ENCODE measurements at regions not wholly inside any gene's neighbourhood (a gene's known extent, or its start where the extent isn't known, plus 50 kb on each side); places are given as distances from the start of the nearest gene placed in this dataset.

DNA sequence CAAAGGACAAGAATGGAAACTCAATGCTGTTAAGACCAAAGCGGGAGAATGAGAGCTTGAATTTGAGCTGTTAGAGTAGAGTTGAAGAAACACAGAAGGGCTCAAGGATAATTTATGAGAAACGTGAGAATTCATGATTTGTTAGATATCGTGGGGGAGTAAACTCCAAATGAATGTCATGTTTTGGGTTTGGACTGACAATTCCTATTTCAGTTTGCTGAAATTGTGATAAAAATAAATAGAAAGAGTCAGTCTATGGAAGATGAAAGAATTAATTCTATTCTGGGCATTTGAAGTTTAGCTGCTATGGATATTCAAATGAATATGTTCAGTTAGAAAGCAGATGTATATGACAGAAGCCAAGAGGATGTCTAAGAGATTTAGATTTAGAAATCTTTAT lies 723.4 kb upstream of the PIK3C3 start:
- no peak overlapping the region for H3K4me3 ChIP-seq
- no peak for TF ChIP-seq POLR2A (IDR thresholded peaks at IDR 0.05)
- no peak for TF ChIP-seq POLR2AphosphoS5 (IDR thresholded peaks at IDR 0.05)
- TF ChIP-seq, protein P1, sequence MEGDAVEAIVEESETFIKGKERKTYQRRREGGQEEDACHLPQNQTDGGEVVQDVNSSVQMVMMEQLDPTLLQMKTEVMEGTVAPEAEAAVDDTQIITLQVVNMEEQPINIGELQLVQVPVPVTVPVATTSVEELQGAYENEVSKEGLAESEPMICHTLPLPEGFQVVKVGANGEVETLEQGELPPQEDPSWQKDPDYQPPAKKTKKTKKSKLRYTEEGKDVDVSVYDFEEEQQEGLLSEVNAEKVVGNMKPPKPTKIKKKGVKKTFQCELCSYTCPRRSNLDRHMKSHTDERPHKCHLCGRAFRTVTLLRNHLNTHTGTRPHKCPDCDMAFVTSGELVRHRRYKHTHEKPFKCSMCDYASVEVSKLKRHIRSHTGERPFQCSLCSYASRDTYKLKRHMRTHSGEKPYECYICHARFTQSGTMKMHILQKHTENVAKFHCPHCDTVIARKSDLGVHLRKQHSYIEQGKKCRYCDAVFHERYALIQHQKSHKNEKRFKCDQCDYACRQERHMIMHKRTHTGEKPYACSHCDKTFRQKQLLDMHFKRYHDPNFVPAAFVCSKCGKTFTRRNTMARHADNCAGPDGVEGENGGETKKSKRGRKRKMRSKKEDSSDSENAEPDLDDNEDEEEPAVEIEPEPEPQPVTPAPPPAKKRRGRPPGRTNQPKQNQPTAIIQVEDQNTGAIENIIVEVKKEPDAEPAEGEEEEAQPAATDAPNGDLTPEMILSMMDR (IDR thresholded peaks at IDR 0.05 in 8 of 11, conservative IDR thresholded peaks at IDR 0.05 in 3 of 11) = no peak
- no peaks in the 10 kb centered on the region for H3K27me3 ChIP-seq (replicated peaks in 1 of 7)
- 78 to 89% (median 81%) methylated on average over 3 of the region's 3 CpGs for WGBS, 5 donors
- H3K9me3 ChIP-seq = peaks cover 0 to 6% (median 0%) of the 10 kb centered on the region in 8 donors
- H3K4me1 ChIP-seq = no peaks in the 10 kb centered on the region
- H3K27ac ChIP-seq = no peak overlapping the region
- intact Hi-C loops (cut with DNase I; ENCODE audit: low total_unique reads) = no loop called here
- H3K36me3 ChIP-seq = no peaks in the 10 kb centered on the region
- DNase-seq = no peak

DNA sequence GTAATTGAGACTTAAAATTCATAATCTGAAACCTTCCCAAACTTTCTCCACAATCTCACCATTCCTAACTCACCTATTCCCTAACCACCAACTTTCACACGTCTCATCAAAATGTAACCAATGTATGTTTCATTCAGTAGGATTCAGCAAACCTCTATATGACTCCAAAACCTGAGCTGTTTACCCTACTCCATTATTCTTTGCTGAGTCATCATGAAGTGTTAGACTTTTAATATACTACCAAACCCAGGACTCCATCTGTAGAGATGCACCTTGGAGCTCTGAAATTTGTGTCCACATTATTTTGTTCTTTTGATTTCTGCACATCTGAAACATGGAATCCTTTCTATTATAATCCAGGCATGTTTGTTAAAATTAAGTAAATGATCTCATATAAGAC lies 727.0 kb upstream of the PIK3C3 start:
- H3K9me3 ChIP-seq = peaks cover 0 to 15% (median 3%) of the 10 kb centered on the region in 8 donors
- intact Hi-C loops (cut with DNase I; ENCODE audit: low total_unique reads) = no loop called here
- TF ChIP-seq, protein P1 (IDR thresholded peaks at IDR 0.05 in 8 of 11, conservative IDR thresholded peaks at IDR 0.05 in 3 of 11) = no peak
- TF ChIP-seq POLR2A (IDR thresholded peaks at IDR 0.05) = no peak
- TF ChIP-seq POLR2AphosphoS5 (IDR thresholded peaks at IDR 0.05) = no peak
- no peak overlapping the region for H3K27ac ChIP-seq
- no peak overlapping the region for H3K4me3 ChIP-seq
- 65 to 85% (median 72%) methylated on average over 1 of the region's 1 CpG for WGBS, 5 donors
- H3K4me1 ChIP-seq = no peaks in the 10 kb centered on the region
- H3K27me3 ChIP-seq (replicated peaks in 1 of 7) = no peaks in the 10 kb centered on the region
- no peak for DNase-seq
- H3K36me3 ChIP-seq = no peaks in the 10 kb centered on the region

DNA sequence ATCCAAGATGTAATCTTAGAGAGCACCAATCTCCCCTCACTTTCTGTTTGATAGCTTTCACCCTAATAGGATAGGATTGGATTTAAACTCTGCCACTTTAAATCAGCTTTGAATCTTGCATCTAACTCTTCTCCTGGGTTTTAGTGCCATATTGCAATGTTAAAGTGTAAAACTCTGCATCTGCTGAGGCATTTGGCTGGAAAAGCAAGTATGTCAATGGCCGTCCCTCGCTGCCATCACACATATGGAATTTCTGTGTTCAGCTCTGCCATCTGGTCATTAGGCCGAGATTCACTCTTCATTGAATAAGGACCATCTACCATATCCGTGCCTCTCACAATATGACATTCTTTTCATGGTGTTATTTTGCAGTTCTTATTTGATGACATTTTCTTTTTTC lies 728.1 kb upstream of the PIK3C3 start:
- no peaks in the 10 kb centered on the region for H3K4me1 ChIP-seq
- H3K9me3 ChIP-seq = peaks cover 0 to 17% (median 3%) of the 10 kb centered on the region in 8 donors
- no peaks in the 10 kb centered on the region for H3K36me3 ChIP-seq
- H3K27me3 ChIP-seq (replicated peaks in 1 of 7) = no peaks in the 10 kb centered on the region
- intact Hi-C loops (cut with DNase I; ENCODE audit: low total_unique reads) = no loop called here
- 81 to 97% (median 89%) methylated on average over 4 of the region's 4 CpGs for WGBS, 5 donors
- H3K27ac ChIP-seq = no peak overlapping the region
- H3K4me3 ChIP-seq = no peak overlapping the region
- TF ChIP-seq POLR2A (IDR thresholded peaks at IDR 0.05) (no peak), POLR2AphosphoS5 (IDR thresholded peaks at IDR 0.05) (no peak)
- TF ChIP-seq, protein P1 (IDR thresholded peaks at IDR 0.05 in 8 of 11, conservative IDR thresholded peaks at IDR 0.05 in 3 of 11) = no peak
- no peak for DNase-seq

DNA sequence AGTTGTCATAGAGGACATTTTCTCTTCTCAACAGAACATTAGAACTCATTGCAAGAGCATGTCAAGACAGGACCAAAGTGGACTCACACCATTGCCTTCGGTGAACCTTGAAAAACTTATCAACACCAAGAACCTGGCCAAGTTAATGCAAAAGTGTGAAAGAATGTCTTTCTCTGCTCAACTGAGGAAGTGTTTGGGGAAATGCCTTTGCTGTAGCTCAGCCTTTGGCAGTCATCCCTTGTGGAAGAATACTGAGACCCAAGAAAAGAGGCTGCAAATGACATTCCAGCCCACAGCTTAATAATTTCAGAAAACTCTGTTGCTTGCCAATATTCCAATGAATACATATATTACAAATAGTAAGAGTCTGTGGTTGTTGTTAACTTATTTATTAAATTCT lies 728.8 kb upstream of the PIK3C3 start:
- WGBS, 5 donors = 68 to 90% (median 79%) methylated on average over 1 of the region's 1 CpG
- no peak for DNase-seq
- intact Hi-C loops (cut with DNase I; ENCODE audit: low total_unique reads) = no loop called here

More for the DNA sequence above, 728.8 kb upstream of the PIK3C3 start:
- no peaks in the 10 kb centered on the region for H3K4me1 ChIP-seq
- H3K27me3 ChIP-seq (replicated peaks in 1 of 7) = no peaks in the 10 kb centered on the region
- H3K9me3 ChIP-seq = peaks cover 0 to 15% (median 3%) of the 10 kb centered on the region in 8 donors
- H3K4me3 ChIP-seq = no peak overlapping the region
- H3K36me3 ChIP-seq = no peaks in the 10 kb centered on the region
- TF ChIP-seq, protein P1 (IDR thresholded peaks at IDR 0.05 in 8 of 11, conservative IDR thresholded peaks at IDR 0.05 in 3 of 11) = no peak
- H3K27ac ChIP-seq = no peak overlapping the region
